ENCODE measurements at regions not wholly inside any gene's neighbourhood (a gene's known extent, or its start where the extent isn't known, plus 50 kb on each side); places are given as distances from the start of the nearest gene placed in this dataset.
"Not testable (repeated sequence)": the region's sequence is repeated elsewhere in the genome, so short reads cannot be mapped to it uniquely, and the experiment has no call there.

DNA sequence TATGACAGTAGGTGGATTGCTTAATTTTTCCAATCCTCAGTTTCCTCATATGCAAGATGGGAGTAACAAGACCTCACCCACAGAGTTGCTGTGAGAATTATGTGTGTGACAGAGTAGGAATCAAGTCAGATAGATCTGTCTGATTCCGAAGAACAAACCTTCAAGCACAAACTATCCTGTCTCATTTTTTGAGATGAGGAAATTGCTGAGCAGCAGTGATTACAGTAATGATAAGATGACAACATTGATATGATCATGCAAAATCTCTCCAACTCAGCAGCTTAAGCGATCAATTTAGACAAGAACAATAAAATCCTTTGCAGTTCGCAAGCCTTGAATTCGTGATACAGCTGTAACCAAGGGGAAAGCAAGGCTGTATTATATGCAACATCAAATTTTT lies 474.1 kb downstream of the OMA1 start:
- no peaks in the 10 kb centered on the region for H3K36me3 Mint-ChIP-seq
- H3K4me1 Mint-ChIP-seq, result no peaks in the 10 kb centered on the region
- H3K4me3 Mint-ChIP-seq, result no peak overlapping the region
- H3K27me3 Mint-ChIP-seq, result peaks cover 4 to 5% of the 10 kb centered on the region in 2 donors
- no peak overlapping the region for H3K27ac Mint-ChIP-seq
- H3K9me3 Mint-ChIP-seq, result no peaks in the 10 kb centered on the region
- DNase-seq (no peak), ATAC-seq (replicated peaks) (no peak)

- ATAC-seq (replicated peaks) (no peak), DNase-seq (no peak)
- Mint-ChIP-seq H3K27ac (no peak overlapping the region), H3K9me3 (no peaks in the 10 kb centered on the region), H3K36me3 (no peaks in the 10 kb centered on the region), H3K27me3 (no peaks in the 10 kb centered on the region), H3K4me1 (no peaks in the 10 kb centered on the region), H3K4me3 (no peak overlapping the region)
Measured at GRCh38 chr1:58067082-58067481, 479.4 kb downstream of the OMA1 start.

- Mint-ChIP-seq H3K4me3 (no peak overlapping the region), H3K27me3 (peaks cover 0 to 3% of the 10 kb centered on the region in 2 donors), H3K9me3 (no peaks in the 10 kb centered on the region), H3K4me1 (no peaks in the 10 kb centered on the region), H3K27ac (no peak overlapping the region), H3K36me3 (no peaks in the 10 kb centered on the region)
- ATAC-seq (replicated peaks) (peak in 1 of 2 donors; percentile 23), DNase-seq (no peak)
Measured at GRCh38 chr1:58065520-58065919, 481.0 kb downstream of the OMA1 start.

- DNase-seq, result no peak
- H3K4me3 Mint-ChIP-seq, result no peak overlapping the region
- no peaks in the 10 kb centered on the region for H3K9me3 Mint-ChIP-seq
- H3K36me3 Mint-ChIP-seq, result no peaks in the 10 kb centered on the region
- peaks cover 0 to 3% of the 10 kb centered on the region in 2 donors for H3K27me3 Mint-ChIP-seq
- no peak overlapping the region for H3K27ac Mint-ChIP-seq
- no peaks in the 10 kb centered on the region for H3K4me1 Mint-ChIP-seq
- no peak for ATAC-seq (replicated peaks)
Measured at GRCh38 chr1:58064166-58064565, 482.4 kb downstream of the OMA1 start.

DNA sequence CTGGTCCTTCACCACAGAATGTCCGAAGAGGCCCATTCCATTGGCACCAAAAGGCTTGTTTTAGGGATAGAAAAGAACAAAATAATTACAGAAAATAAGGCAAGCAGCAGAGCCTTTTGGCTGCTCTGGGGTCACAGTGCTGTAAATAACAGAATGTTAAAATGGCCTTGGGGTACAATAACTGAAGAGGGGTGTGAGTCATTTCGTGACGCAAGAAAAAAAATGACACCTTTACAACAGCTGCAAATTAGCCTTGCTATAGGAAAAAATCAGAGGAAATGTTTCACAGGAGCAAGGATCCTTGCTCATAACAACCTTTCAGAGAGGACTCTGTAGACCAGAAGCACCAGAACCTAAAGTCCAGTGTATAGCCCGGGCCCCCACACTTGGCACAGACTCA lies 483.4 kb downstream of the OMA1 start:
- no peaks in the 10 kb centered on the region for H3K36me3 Mint-ChIP-seq
- H3K4me3 Mint-ChIP-seq, result no peak overlapping the region
- DNase-seq, result no peak
- no peak for ATAC-seq (replicated peaks)
- peak overlapping the region; percentile 82 for H3K27ac Mint-ChIP-seq
- peaks cover 0 to 3% of the 10 kb centered on the region in 2 donors for H3K27me3 Mint-ChIP-seq
- no peaks in the 10 kb centered on the region for H3K4me1 Mint-ChIP-seq
- no peaks in the 10 kb centered on the region for H3K9me3 Mint-ChIP-seq

DNA sequence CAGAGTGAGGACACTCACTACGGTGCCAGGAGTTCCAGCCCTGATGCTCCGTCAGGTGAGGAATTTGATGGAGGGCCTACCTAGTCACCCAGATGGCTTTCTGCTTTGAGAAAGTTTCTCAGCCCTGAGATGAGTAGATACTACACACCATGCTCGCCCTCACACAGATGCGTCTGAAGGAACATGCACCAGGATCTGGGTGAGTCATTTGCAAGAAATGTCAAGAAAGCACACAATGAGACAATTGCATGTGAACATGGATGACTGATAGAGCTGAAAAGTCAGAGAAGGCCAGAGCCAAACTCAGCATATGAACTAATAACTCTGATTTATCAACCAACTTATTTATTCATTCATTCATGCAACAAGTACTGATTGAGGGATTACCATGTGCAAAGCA lies 483.9 kb downstream of the OMA1 start:
- H3K4me1 Mint-ChIP-seq, result no peaks in the 10 kb centered on the region
- ATAC-seq (replicated peaks), result peak in 1 of 2 donors; percentile 38
- no peak for DNase-seq

DNA sequence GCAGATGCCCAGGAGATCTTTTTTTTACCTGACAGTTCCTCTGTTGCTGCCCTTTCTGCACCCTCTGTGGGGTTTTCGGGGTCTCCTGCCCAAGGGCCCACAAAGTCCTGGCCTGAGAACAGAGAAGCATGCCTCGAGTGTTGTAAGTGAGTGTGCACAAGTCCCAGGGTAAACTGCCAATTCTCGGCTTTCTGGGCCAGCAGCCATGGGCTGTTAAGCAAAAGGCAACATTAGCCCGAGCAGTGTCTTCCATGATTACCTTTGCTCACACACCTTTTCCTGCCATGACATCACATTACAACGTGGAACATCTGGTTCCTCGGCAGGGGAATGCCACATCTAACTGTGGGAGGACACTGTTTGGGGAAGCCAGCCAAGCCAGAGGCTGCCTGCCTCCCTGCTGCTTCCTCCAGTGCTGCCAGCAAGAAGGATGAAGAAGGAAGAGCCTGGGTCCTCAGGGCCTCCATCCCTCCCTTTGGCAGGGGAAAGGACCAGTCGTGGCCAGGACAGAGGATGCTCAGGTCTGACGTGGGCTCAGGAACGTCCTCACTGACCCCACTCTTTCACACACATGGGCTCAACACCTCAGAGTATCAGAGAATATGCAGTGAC lies 485.9 kb downstream of the OMA1 start:
- DNase-seq, result no peak
- ATAC-seq (replicated peaks), result no peak
- Mint-ChIP-seq H3K4me3 (no peak overlapping the region), H3K27ac (no peak overlapping the region), H3K4me1 (no peaks in the 10 kb centered on the region), H3K27me3 (peaks cover 7 to 9% of the 10 kb centered on the region in 2 donors), H3K9me3 (no peaks in the 10 kb centered on the region), H3K36me3 (no peaks in the 10 kb centered on the region)

More for the DNA sequence above, 483.9 kb downstream of the OMA1 start:
- Mint-ChIP-seq H3K27me3 (peaks cover 0 to 3% of the 10 kb centered on the region in 2 donors), H3K4me3 (no peak overlapping the region), H3K27ac (peak overlapping the region; percentile 82), H3K36me3 (no peaks in the 10 kb centered on the region), H3K9me3 (no peaks in the 10 kb centered on the region)

DNA sequence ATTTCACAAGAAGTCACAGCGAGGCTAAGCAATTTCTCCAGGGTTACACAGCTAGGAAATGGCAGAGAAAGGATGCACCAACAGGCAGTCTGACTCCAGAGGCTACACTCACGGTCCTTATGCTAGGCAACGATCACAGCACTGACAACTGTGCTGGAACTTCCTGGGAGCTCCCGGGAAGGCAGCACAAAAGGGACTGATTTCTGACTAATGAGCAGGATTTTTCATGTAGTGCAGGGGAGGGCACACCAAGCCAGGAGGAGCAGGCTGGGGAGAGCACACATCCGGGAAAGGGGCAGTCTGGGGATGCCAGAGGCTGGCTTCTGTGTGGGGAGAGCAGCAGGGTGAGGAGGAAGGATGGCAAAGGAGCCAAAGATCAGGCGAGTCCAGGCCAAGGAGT lies 486.7 kb downstream of the OMA1 start:
- Mint-ChIP-seq H3K27me3 (peaks cover 7 to 9% of the 10 kb centered on the region in 2 donors), H3K9me3 (no peaks in the 10 kb centered on the region), H3K4me3 (no peak overlapping the region), H3K36me3 (no peaks in the 10 kb centered on the region), H3K4me1 (no peaks in the 10 kb centered on the region), H3K27ac (no peak overlapping the region)
- DNase-seq (no peak), ATAC-seq (replicated peaks) (no peak)

DNA sequence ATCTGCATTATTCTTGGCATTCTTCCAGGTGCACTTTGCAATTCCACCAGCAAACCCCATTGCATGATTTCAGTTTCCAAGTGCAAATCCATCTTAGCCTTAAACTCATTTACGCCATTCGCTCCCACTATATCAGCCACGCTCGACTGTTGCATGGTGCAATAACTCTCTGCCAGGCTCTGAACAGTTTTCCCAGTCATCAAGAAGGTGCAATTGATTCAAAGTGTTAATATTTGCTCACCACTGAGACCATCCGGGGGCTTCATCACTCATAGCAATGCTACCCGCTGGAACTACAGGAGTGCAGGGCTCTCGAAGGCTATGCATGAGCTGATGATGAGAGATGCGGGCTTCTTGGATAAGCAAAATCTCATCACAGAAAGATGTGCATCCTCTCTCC lies 488.2 kb downstream of the OMA1 start:
- no peaks in the 10 kb centered on the region for H3K4me1 Mint-ChIP-seq
- peaks cover 7 to 9% of the 10 kb centered on the region in 2 donors for H3K27me3 Mint-ChIP-seq
- ATAC-seq (replicated peaks) (no peak), DNase-seq (no peak)
- H3K9me3 Mint-ChIP-seq, result no peaks in the 10 kb centered on the region
- no peaks in the 10 kb centered on the region for H3K36me3 Mint-ChIP-seq
- H3K4me3 Mint-ChIP-seq, result no peak overlapping the region
- no peak overlapping the region for H3K27ac Mint-ChIP-seq

GRCh38 chr1:58057826-58058225 lies 488.7 kb downstream of the OMA1 start:
- H3K4me3 Mint-ChIP-seq, result no peak overlapping the region
- H3K27me3 Mint-ChIP-seq, result peaks cover 7 to 9% of the 10 kb centered on the region in 2 donors
- no peak overlapping the region for H3K27ac Mint-ChIP-seq
- ATAC-seq (replicated peaks), result no peak
- H3K36me3 Mint-ChIP-seq, result no peaks in the 10 kb centered on the region
- DNase-seq, result no peak
- no peaks in the 10 kb centered on the region for H3K4me1 Mint-ChIP-seq
- H3K9me3 Mint-ChIP-seq, result no peaks in the 10 kb centered on the region

GRCh38 chr1:58051187-58051586 lies 495.3 kb downstream of the OMA1 start:
- H3K36me3 Mint-ChIP-seq; H3K4me3 Mint-ChIP-seq; DNase-seq; H3K4me1 Mint-ChIP-seq; H3K27ac Mint-ChIP-seq; H3K9me3 Mint-ChIP-seq; ATAC-seq (replicated peaks); H3K27me3 Mint-ChIP-seq: not testable (repeated sequence)

- DNase-seq (no peak), ATAC-seq (replicated peaks) (peak; percentile 55 to 70)
- Mint-ChIP-seq H3K27ac (no peak overlapping the region), H3K27me3 (no peaks in the 10 kb centered on the region), H3K36me3 (no peaks in the 10 kb centered on the region), H3K9me3 (peaks cover 0 to 3% of the 10 kb centered on the region in 2 donors), H3K4me1 (no peaks in the 10 kb centered on the region), H3K4me3 (no peak overlapping the region)
Measured at GRCh38 chr1:58047265-58047858, 499.2 kb downstream of the OMA1 start.

DNA sequence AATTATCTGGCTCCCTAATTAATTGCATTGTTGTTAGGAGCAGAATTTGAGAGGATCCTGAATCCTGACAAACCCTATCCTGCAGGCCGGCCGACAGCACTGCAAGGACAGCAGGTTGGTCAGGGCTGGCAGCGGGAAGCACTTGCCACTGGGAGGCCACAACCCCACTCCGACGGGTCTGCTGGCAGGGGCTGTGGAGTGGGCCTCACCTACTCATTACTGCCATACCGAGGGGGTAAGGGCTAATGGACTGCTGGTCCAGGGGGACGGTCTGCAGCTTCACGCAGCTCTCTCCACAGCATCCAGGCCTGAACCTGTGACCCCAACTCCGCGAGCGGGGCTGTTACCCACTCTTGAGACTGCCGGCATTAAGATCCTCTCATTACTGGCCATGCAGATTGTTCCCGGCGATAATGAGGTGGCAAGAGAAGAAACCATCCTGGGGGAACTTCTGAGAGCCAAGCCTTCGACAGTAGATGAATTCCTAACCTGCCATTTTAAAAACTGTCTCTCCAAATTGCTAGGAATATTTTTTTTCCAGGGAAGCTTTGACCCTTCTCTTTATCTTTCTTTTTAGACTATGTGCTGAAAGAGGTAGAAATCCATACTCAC lies 501.3 kb downstream of the OMA1 start:
- H3K4me3 Mint-ChIP-seq, result no peak overlapping the region
- peaks cover 0 to 5% of the 10 kb centered on the region in 2 donors for H3K27me3 Mint-ChIP-seq
- no peaks in the 10 kb centered on the region for H3K4me1 Mint-ChIP-seq
- H3K27ac Mint-ChIP-seq, result no peak overlapping the region
- DNase-seq (no peak), ATAC-seq (replicated peaks) (no peak)
- no peaks in the 10 kb centered on the region for H3K9me3 Mint-ChIP-seq
- H3K36me3 Mint-ChIP-seq, result no peaks in the 10 kb centered on the region

DNA sequence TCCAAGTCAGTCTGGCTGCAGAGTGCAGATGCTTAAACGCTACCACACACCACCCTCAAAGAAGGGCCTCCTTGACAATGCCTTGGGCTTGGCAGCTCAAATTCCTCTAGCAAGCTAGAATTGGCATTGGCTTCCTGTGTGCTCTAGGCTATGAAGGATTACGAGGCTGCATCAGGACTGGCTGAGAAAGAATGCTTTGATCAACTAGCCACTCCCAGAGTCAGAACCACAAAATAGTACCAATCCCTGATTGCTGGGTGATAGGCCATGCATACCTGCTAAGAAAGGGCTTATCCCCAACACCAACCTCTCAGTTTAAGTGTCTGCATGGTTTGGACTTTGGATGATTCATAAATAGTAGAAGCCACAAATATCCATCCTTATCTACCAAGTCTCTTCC lies 504.9 kb downstream of the OMA1 start:
- H3K9me3 Mint-ChIP-seq, result no peaks in the 10 kb centered on the region
- no peak for DNase-seq
- H3K27me3 Mint-ChIP-seq, result peaks cover 0 to 20% of the 10 kb centered on the region in 2 donors
- no peaks in the 10 kb centered on the region for H3K36me3 Mint-ChIP-seq
- H3K4me1 Mint-ChIP-seq, result peaks cover 0 to 4% of the 10 kb centered on the region in 2 donors
- ATAC-seq (replicated peaks), result no peak
- no peak overlapping the region for H3K27ac Mint-ChIP-seq
- H3K4me3 Mint-ChIP-seq, result no peak overlapping the region

- H3K4me3 Mint-ChIP-seq, result no peak overlapping the region
- peaks cover 0 to 4% of the 10 kb centered on the region in 2 donors for H3K4me1 Mint-ChIP-seq
- ATAC-seq (replicated peaks), result no peak
- no peaks in the 10 kb centered on the region for H3K9me3 Mint-ChIP-seq
- no peaks in the 10 kb centered on the region for H3K36me3 Mint-ChIP-seq
- no peak for DNase-seq
- H3K27me3 Mint-ChIP-seq, result peaks cover 0 to 20% of the 10 kb centered on the region in 2 donors
- no peak overlapping the region for H3K27ac Mint-ChIP-seq
Measured at GRCh38 chr1:58038574-58038973, 508.0 kb downstream of the OMA1 start.
